H1 (cell line): ENCODE measurements at regions not wholly inside any gene's neighbourhood (a gene's known extent, or its start where the extent isn't known, plus 50 kb on each side); places are given as distances from the start of the nearest gene placed in this dataset.

Experiments
- CTCF ChIA-PET: fragments of 300-600 bp; sonication (Branson Sonifier 250); formaldehyde crosslinking; loops from one replicate; lab custom pipeline; 2021; ENCODE audit not compliant: partially characterized antibody; lab: Charles Lee
- POLR2A ChIA-PET: fragments of 300-600 bp; sonication (Branson Sonifier 250); formaldehyde crosslinking; loops from one replicate; lab custom pipeline; 2021; ENCODE audit warnings: inconsistent platforms; ENCODE audit not compliant: partially characterized antibody; lab: Charles Lee
- DNase-seq, 2 experiments: peaks; one replicate each; pipeline versions ENCODE4 v3.0.0 to v3.0.0-alpha.2; 2010 to 2022; ENCODE audit warnings: low spot score in 2 of 2, low read depth in 1 of 2, mixed read lengths in 1 of 2
- FAIRE-seq: peaks from 2 replicates; lab custom pipeline; 2011; peaks lifted over from hg19 to GRCh38; lab: Jason Lieb, UNC
- H2AFZ ChIP-seq: 2 replicates; pipeline ENCODE4 v1.8.1; 2012; ENCODE audit warnings: low read length, inconsistent platforms
- H2AK5ac ChIP-seq: 2 replicates; pipeline ENCODE4 v1.6.1; 2013; ENCODE audit warnings: low read depth, low read length
- H2BK120ac ChIP-seq: replicated peaks from 2 replicates; pipeline ENCODE3; 2013; ENCODE audit warnings: low read depth, low read length, inconsistent platforms
- H2BK12ac ChIP-seq: 2 replicates; pipeline ENCODE4 v1.6.1; 2013; ENCODE audit warnings: low read depth, low read length
- H2BK15ac ChIP-seq: 2 replicates; pipeline ENCODE4 v1.6.1; 2013; ENCODE audit warnings: low read length
- H2BK20ac ChIP-seq: 2 replicates; pipeline ENCODE4 v1.6.1; 2013; ENCODE audit warnings: low read length
- H2BK5ac ChIP-seq: 2 replicates; pipeline ENCODE4 v1.6.1; 2013; ENCODE audit warnings: low read depth, low read length
- H3K14ac ChIP-seq: 2 replicates; pipeline ENCODE4 v1.6.1; 2013; ENCODE audit warnings: inconsistent platforms; ENCODE audit not compliant: insufficient read length
- H3K18ac ChIP-seq: 2 replicates; pipeline ENCODE4 v1.6.1; 2013; ENCODE audit warnings: low read length; ENCODE audit errors: extremely low read depth
- H3K23ac ChIP-seq: 2 replicates; pipeline ENCODE4 v1.6.1; 2013; ENCODE audit warnings: inconsistent platforms; ENCODE audit not compliant: insufficient read length
- H3K23me2 ChIP-seq: 2 replicates; pipeline ENCODE4 v1.6.1; 2013; ENCODE audit warnings: low read depth, low read length
- H3K27ac ChIP-seq: 2 replicates; pipeline ENCODE4 v1.6.1; 2011; ENCODE audit warnings: low read depth, low read length, inconsistent platforms
- H3K27me3 ChIP-seq, 4 experiments: replicated peaks in 1 of 4; 1 replicate in 1 of 4; 2 replicates in 3 of 4; pipeline versions ENCODE4 v1.6.1 to v1.8.1; 2011 to 2013; ENCODE audit warnings: low read length in 3 of 4, mild to moderate bottlenecking in 3 of 4, inconsistent platforms in 2 of 4, mixed read lengths in 2 of 4, moderate library complexity in 1 of 4; ENCODE audit not compliant: control insufficient read depth in 3 of 4, insufficient read depth in 3 of 4; ENCODE audit errors: extremely low read depth in 1 of 4
- H3K36me3 ChIP-seq, 4 experiments: 2 replicates each; pipeline versions ENCODE4 v1.6.1 to v1.8.1; 2011 to 2013; ENCODE audit warnings: mild to moderate bottlenecking in 4 of 4, low read length in 3 of 4, moderate library complexity in 2 of 4, control low read depth in 1 of 4, inconsistent platforms in 1 of 4; ENCODE audit not compliant: insufficient read depth in 4 of 4, control insufficient read depth in 2 of 4
- H3K4ac ChIP-seq: replicated peaks from 2 replicates; pipeline ENCODE3; 2013; ENCODE audit warnings: low read length, low read depth, mixed read lengths, inconsistent platforms; ENCODE audit not compliant: insufficient read length
- H3K4me1 ChIP-seq, 4 experiments: replicated peaks in 1 of 4; 1 replicate in 1 of 4; 2 replicates in 3 of 4; pipeline versions ENCODE4 v1.6.1 to v1.8.1; 2011 to 2013; ENCODE audit warnings: low read length in 3 of 4, inconsistent platforms in 2 of 4, mixed read lengths in 1 of 4; ENCODE audit not compliant: insufficient read depth in 4 of 4, control insufficient read depth in 3 of 4
- H3K4me2 ChIP-seq, 2 experiments: 2 replicates each; pipeline versions ENCODE4 v1.6.1 to v1.8.1; 2011 to 2013; ENCODE audit warnings: low read depth in 2 of 2, low read length in 2 of 2, control low read depth in 1 of 2, inconsistent platforms in 1 of 2, mild to moderate bottlenecking in 1 of 2; ENCODE audit not compliant: insufficient read depth in 1 of 2
- H3K4me3 ChIP-seq, 4 experiments: fragments of 200-600, 300-600 bp in 1 of 4; sonication (generic), shearing (Covaris generic), sonication (Bioruptor Twin) in 1 of 4; 2 replicates each; pipeline versions ENCODE4 v1.5.1 to v1.8.1; 2011 to 2016; ENCODE audit warnings: low read length in 4 of 4, low read depth in 3 of 4, control low read depth in 2 of 4, inconsistent platforms in 2 of 4, mild to moderate bottlenecking in 2 of 4, mixed read lengths in 1 of 4, moderate library complexity in 1 of 4; ENCODE audit not compliant: insufficient read depth in 2 of 4; ENCODE audit errors: extremely low read depth in 1 of 4
- H3K56ac ChIP-seq: replicated peaks from 2 replicates; pipeline ENCODE3; 2013; ENCODE audit warnings: low read depth, mild to moderate bottlenecking, mixed read lengths, low read length, inconsistent platforms; ENCODE audit not compliant: insufficient read length
- H3K79me1 ChIP-seq: 2 replicates; pipeline ENCODE4 v1.6.1; 2013; ENCODE audit warnings: low read depth, low read length, control low read depth
- H3K79me2 ChIP-seq, 2 experiments: 2 replicates each; pipeline versions ENCODE4 v1.6.1 to v1.8.1; 2012 to 2013; ENCODE audit warnings: low read length in 2 of 2, mild to moderate bottlenecking in 2 of 2, inconsistent platforms in 1 of 2; ENCODE audit not compliant: insufficient read depth in 2 of 2, control insufficient read depth in 1 of 2
- H3K9ac ChIP-seq, 4 experiments: replicated peaks in 1 of 4; 1 replicate in 1 of 4; 2 replicates in 3 of 4; pipeline versions ENCODE4 v1.6.1 to v1.8.1; 2011 to 2013; ENCODE audit warnings: low read depth in 3 of 4, low read length in 3 of 4, control low read depth in 2 of 4, mild to moderate bottlenecking in 2 of 4, moderate library complexity in 2 of 4, inconsistent platforms in 1 of 4; ENCODE audit errors: extremely low read depth in 1 of 4
- H3K9me3 ChIP-seq, 2 experiments: 2 replicates each; pipeline versions ENCODE4 v1.6.1 to v1.8.1; 2012 to 2013; ENCODE audit warnings: mild to moderate bottlenecking in 2 of 2, moderate library complexity in 2 of 2, control low read depth in 1 of 2, inconsistent platforms in 1 of 2, low read depth in 1 of 2, low read length in 1 of 2, mixed read lengths in 1 of 2; ENCODE audit not compliant: insufficient read depth in 2 of 2
- H4K20me1 ChIP-seq, 2 experiments: replicated peaks in 1 of 2; 2 replicates each; pipeline versions ENCODE3 to v1.8.1; 2011 to 2013; ENCODE audit warnings: inconsistent platforms in 2 of 2, low read length in 2 of 2, mild to moderate bottlenecking in 1 of 2; ENCODE audit not compliant: insufficient read depth in 2 of 2, control insufficient read depth in 1 of 2
- H4K5ac ChIP-seq: 2 replicates; pipeline ENCODE4 v1.6.1; 2013; ENCODE audit warnings: low read length, low read depth, mixed read lengths, inconsistent platforms; ENCODE audit not compliant: insufficient read length
- H4K8ac ChIP-seq: 2 replicates; pipeline ENCODE4 v1.8.0; 2013; ENCODE audit warnings: mild to moderate bottlenecking, moderate library complexity, low read length, inconsistent platforms; ENCODE audit not compliant: insufficient read depth; ENCODE audit errors: extremely low read depth
- H4K91ac ChIP-seq: replicated peaks from 2 replicates; pipeline ENCODE3; 2013; ENCODE audit warnings: low read length, mixed read lengths, inconsistent platforms; ENCODE audit not compliant: insufficient read length
- CBX5 ChIP-seq: fragments of 300-800, 300-1000 bp; sonication (generic); IDR thresholded peaks from 2 replicates; pipeline ENCODE4 v1.7.1; 2016; ENCODE audit warnings: antibody characterized with exemption, low read length, low read depth
- GABPA ChIP-seq: IDR thresholded peaks from 2 replicates; pipeline ENCODE4 v1.6.1; 2011; ENCODE audit warnings: mild to moderate bottlenecking, low read length, moderate library complexity, borderline replicate concordance; ENCODE audit not compliant: insufficient read depth
- GTF2F1 ChIP-seq: IDR thresholded peaks from 2 replicates; pipeline ENCODE4 v1.6.1; 2012; ENCODE audit warnings: low read depth, low read length, improper control_type of control experiment, borderline replicate concordance
- HDAC2 ChIP-seq, 2 experiments: fragments of 300-600 bp in 1 of 2; sonication (generic) in 1 of 2; IDR thresholded peaks; 2 replicates each; pipeline ENCODE4 v1.6.1; 2011 to 2012; ENCODE audit warnings: low read depth in 2 of 2, low read length in 2 of 2, mild to moderate bottlenecking in 2 of 2, moderate library complexity in 2 of 2, borderline replicate concordance in 1 of 2, inconsistent platforms in 1 of 2
- HDAC6 ChIP-seq: IDR thresholded peaks from one replicate; pipeline ENCODE4 v1.7.1; 2012; ENCODE audit warnings: low read depth, mild to moderate bottlenecking, inconsistent platforms, low read length, moderate library complexity
- NRF1 ChIP-seq: IDR thresholded peaks from 2 replicates; pipeline ENCODE4 v1.6.1; 2011; ENCODE audit warnings: mild to moderate bottlenecking, low read depth, low read length, improper control_type of control experiment
- TCF12 ChIP-seq: IDR thresholded peaks from 2 replicates; pipeline ENCODE4 v1.6.1; 2011; ENCODE audit warnings: low read depth, mild to moderate bottlenecking, low read length
- WGBS, 2 experiments: shearing (Covaris generic) in 1 of 2; methylation state at CpG; one replicate each; pipeline versions ENCODE4 v1.1.6 to v1.1.7; 2013 to 2015; ENCODE audit warnings: low lambda C conversion rate in 2 of 2, mixed read lengths in 2 of 2, inconsistent platforms in 1 of 2, low coverage in 1 of 2, missing lambda C conversion rate in 1 of 2; ENCODE audit not compliant: insufficient replicate concordance in 2 of 2, insufficient coverage in 1 of 2, insufficient read length in 1 of 2; ENCODE audit errors: extremely low coverage in 1 of 2, missing lambda C conversion rate in 1 of 2; 5-methylcytosine and 5-hydroxymethylcytosine counted together

GRCh38 chr11:36870361-36870760, 272.3 kb upstream of the RAG2 start:
- Histone ChIP-seq H3K79me1 (no peaks in the 10 kb centered on the region), H3K56ac (no peak overlapping the region), H3K9me3 (no peaks in the 10 kb centered on the region), H2BK15ac (no peak overlapping the region), H4K20me1 (no peaks in the 10 kb centered on the region), H3K4me3 (no peak overlapping the region), H3K4me2 (no peak overlapping the region), H2BK120ac (no peak overlapping the region), H3K18ac (no peak overlapping the region), H3K27me3 (no peaks in the 10 kb centered on the region), H2AFZ (no peak overlapping the region), H3K79me2 (no peaks in the 10 kb centered on the region), H2BK20ac (no peak overlapping the region), H4K5ac (no peak overlapping the region), H2AK5ac (no peak overlapping the region), H3K36me3 (no peaks in the 10 kb centered on the region), H3K4me1 (peaks cover 0 to 4% (median 0%) of the 10 kb centered on the region in 4 experiments; a peak in 1 of 7 replicates), H3K9ac (no peak overlapping the region), H2BK12ac (no peak overlapping the region), H3K23me2 (no peaks in the 10 kb centered on the region), H3K27ac (no peak overlapping the region), H3K4ac (no peak overlapping the region), H4K91ac (no peak overlapping the region), H4K8ac (no peak overlapping the region), H2BK5ac (no peak overlapping the region), H3K23ac (no peak overlapping the region), H3K14ac (no peak overlapping the region)
- POLR2A ChIA-PET, result no interaction called here
- no peak for FAIRE-seq
- TF ChIP-seq GTF2F1 (no peak), NRF1 (no peak), GABPA (no peak), TCF12 (no peak), HDAC6 (no peak), CBX5 (no peak), HDAC2 (IDR thresholded peaks at IDR 0.05; ENCODE audit: borderline replicate concordance in 1 of 2, low read depth in 2 of 2, low read length in 2 of 2) (no peak)
- CTCF ChIA-PET, result interaction anchor here (2.4 kb wide), 1 partner anchor 11 kb away, joined by 8 read pairs; no protein-coding TSS in a partner anchor
- 93% methylated on average over 3 of the region's 3 CpGs; no CpG with 5 or more reads in 1 of the 2 experiments for WGBS, 2 experiments
- DNase-seq, result no peak
